Type B pancreatic cell (in vitro differentiated cells): ENCODE measurements at regions not wholly inside any gene's neighbourhood (a gene's known extent, or its start where the extent isn't known, plus 50 kb on each side); places are given as distances from the start of the nearest gene placed in this dataset.

Experiments used
- DNase-seq: peaks from one replicate; pipeline ENCODE4 v3.0.0; 2021; ENCODE audit warnings: mixed read lengths; ENCODE audit not compliant: unreplicated experiment; ENCODE audit errors: extremely low spot score
- H3K27ac Mint-ChIP-seq: 2 replicates; pipeline ENCODE4 v1.8.0; 2021; ENCODE audit warnings: mild to moderate bottlenecking, mixed read lengths
- H3K27me3 Mint-ChIP-seq: 2 replicates; pipeline ENCODE4 v1.8.0; 2021; ENCODE audit warnings: mixed read lengths
- H3K36me3 Mint-ChIP-seq: 2 replicates; pipeline ENCODE4 v1.8.0; 2021; ENCODE audit warnings: mixed read lengths
- H3K4me1 Mint-ChIP-seq: one replicate; pipeline ENCODE4 v1.8.0; 2021; ENCODE audit warnings: mixed read lengths; ENCODE audit not compliant: unreplicated experiment
- H3K4me3 Mint-ChIP-seq: 2 replicates; pipeline ENCODE4 v1.8.0; 2021; ENCODE audit warnings: mild to moderate bottlenecking, mixed read lengths
- H3K9me3 Mint-ChIP-seq: 2 replicates; pipeline ENCODE4 v1.8.0; 2021; ENCODE audit warnings: mixed read lengths
- CTCF ChIP-seq: fragments of 200-600 bp; sonication (generic); conservative IDR thresholded peaks from 2 replicates; pipeline ENCODE4 v1.5.0; 2021; ENCODE audit warnings: antibody characterized with exemption, mild to moderate bottlenecking

- Mint-ChIP-seq H3K4me3 (no peak overlapping the region), H3K4me1 (peaks cover 8% of the 10 kb centered on the region), H3K36me3 (no peaks in the 10 kb centered on the region), H3K27me3 (peaks cover 3% of the 10 kb centered on the region), H3K27ac (no peak overlapping the region), H3K9me3 (no peaks in the 10 kb centered on the region)
- no peak for DNase-seq
- peak; percentile 77 for TF ChIP-seq CTCF
Measured at GRCh38 chr4:15238720-15239119, 189.1 kb upstream of the C1QTNF7 start.

- no peak for DNase-seq
- TF ChIP-seq CTCF: no peak
- H3K36me3 Mint-ChIP-seq: no peaks in the 10 kb centered on the region
- no peak overlapping the region for H3K27ac Mint-ChIP-seq
- peaks cover 3% of the 10 kb centered on the region for H3K9me3 Mint-ChIP-seq
- H3K4me1 Mint-ChIP-seq: peaks cover 2% of the 10 kb centered on the region
- no peak overlapping the region for H3K4me3 Mint-ChIP-seq
- H3K27me3 Mint-ChIP-seq: peaks cover 3% of the 10 kb centered on the region
Measured at GRCh38 chr4:15239866-15240265, 188.0 kb upstream of the C1QTNF7 start.

GRCh38 chr4:15240764-15241163 is 187.1 kb upstream of the C1QTNF7 start:
- peaks cover 5% of the 10 kb centered on the region for H3K4me1 Mint-ChIP-seq
- TF ChIP-seq CTCF: no peak
- no peak for DNase-seq
- H3K27me3 Mint-ChIP-seq: peaks cover 3% of the 10 kb centered on the region
- peaks cover 6% of the 10 kb centered on the region for H3K9me3 Mint-ChIP-seq
- H3K4me3 Mint-ChIP-seq: no peak overlapping the region
- no peaks in the 10 kb centered on the region for H3K36me3 Mint-ChIP-seq
- H3K27ac Mint-ChIP-seq: no peak overlapping the region

- TF ChIP-seq CTCF: no peak
- peaks cover 6% of the 10 kb centered on the region for H3K9me3 Mint-ChIP-seq
- no peak for DNase-seq
- peaks cover 5% of the 10 kb centered on the region for H3K4me1 Mint-ChIP-seq
- peaks cover 3% of the 10 kb centered on the region for H3K27me3 Mint-ChIP-seq
- H3K4me3 Mint-ChIP-seq: no peak overlapping the region
- no peaks in the 10 kb centered on the region for H3K36me3 Mint-ChIP-seq
- no peak overlapping the region for H3K27ac Mint-ChIP-seq
Measured at GRCh38 chr4:15242021-15242420, 185.8 kb upstream of the C1QTNF7 start.

GRCh38 chr4:15244354-15244753 is 183.5 kb upstream of the C1QTNF7 start:
- DNase-seq: no peak
- no peak for TF ChIP-seq CTCF
- no peaks in the 10 kb centered on the region for H3K36me3 Mint-ChIP-seq
- no peak overlapping the region for H3K27ac Mint-ChIP-seq
- H3K9me3 Mint-ChIP-seq: peaks cover 6% of the 10 kb centered on the region
- peaks cover 5% of the 10 kb centered on the region for H3K4me1 Mint-ChIP-seq
- no peak overlapping the region for H3K4me3 Mint-ChIP-seq
- H3K27me3 Mint-ChIP-seq: no peaks in the 10 kb centered on the region

- TF ChIP-seq CTCF: no peak
- Mint-ChIP-seq H3K27ac (no peak overlapping the region), H3K4me3 (no peak overlapping the region), H3K27me3 (no peaks in the 10 kb centered on the region), H3K9me3 (peaks cover 6% of the 10 kb centered on the region), H3K36me3 (no peaks in the 10 kb centered on the region), H3K4me1 (peaks cover 5% of the 10 kb centered on the region)
- DNase-seq: no peak
Measured at GRCh38 chr4:15245006-15245530, 182.8 kb upstream of the C1QTNF7 start.
